Activated CD4-positive, alpha-beta T cell treated with anti-CD3 and anti-CD28 coated beads, Interleukin-2, amount 10 ng/mL, durations not matched to agents 7 days and 5 days (primary cell): ENCODE measurements at regions not wholly inside any gene's neighbourhood (a gene's known extent, or its start where the extent isn't known, plus 50 kb on each side); places are given as distances from the start of the nearest gene placed in this dataset.

Experiments
- CTCF ChIA-PET: fragments of 350-600 bp; sonication (Branson Sonifier 250); formaldehyde crosslinking; loops from one replicate; lab custom pipeline; 2021; ENCODE audit warnings: antibody characterized with exemption; lab: Charles Lee
- POLR2A ChIA-PET: fragments of 350-600 bp; sonication (Branson Sonifier 250); formaldehyde crosslinking; loops from one replicate; lab custom pipeline; 2021; ENCODE audit warnings: antibody characterized with exemption; lab: Charles Lee
- DNase-seq: peaks from one replicate; pipeline ENCODE4 v3.0.0-alpha.2; 2020
- H3K27ac Mint-ChIP-seq: one replicate; pipeline ENCODE4 v1.8.0; 2021; ENCODE audit warnings: mild to moderate bottlenecking, moderate library complexity, mixed read lengths
- H3K27me3 Mint-ChIP-seq: one replicate; pipeline ENCODE4 v1.8.0; 2021; ENCODE audit warnings: mixed read lengths
- H3K36me3 Mint-ChIP-seq: one replicate; pipeline ENCODE4 v1.8.0; 2021; ENCODE audit warnings: low read depth, mixed read lengths
- H3K4me1 Mint-ChIP-seq: one replicate; pipeline ENCODE4 v1.8.0; 2021; ENCODE audit warnings: mixed read lengths
- H3K4me3 Mint-ChIP-seq: one replicate; pipeline ENCODE4 v1.8.0; 2021; ENCODE audit warnings: mild to moderate bottlenecking, moderate library complexity, mixed read lengths
- H3K9me3 Mint-ChIP-seq: one replicate; pipeline ENCODE4 v1.8.0; 2021; ENCODE audit warnings: mixed read lengths

- H3K4me3 Mint-ChIP-seq = no peak overlapping the region
- DNase-seq = no peak
- H3K27me3 Mint-ChIP-seq = no peaks in the 10 kb centered on the region
- H3K9me3 Mint-ChIP-seq = no peaks in the 10 kb centered on the region
- POLR2A ChIA-PET = no interaction called here
- H3K27ac Mint-ChIP-seq = no peak overlapping the region
- CTCF ChIA-PET = interaction anchor here (0.7 to 1.6 kb wide), 5 partner anchors 9 to 56 kb away, joined by 3 to 6 read pairs (median 5); no protein-coding TSS in a partner anchor
- peaks cover 4% of the 10 kb centered on the region for H3K4me1 Mint-ChIP-seq
- H3K36me3 Mint-ChIP-seq = no peaks in the 10 kb centered on the region
These were observed 106.4 kb upstream of the PPP2R5A start for GRCh38 chr1:212178851-212179250.

- no peak for DNase-seq
- ChIA-PET CTCF (interaction anchor here (0.7 to 1.6 kb wide), 5 partner anchors 10 to 53 kb away, joined by 3 to 6 read pairs (median 5); no protein-coding TSS in a partner anchor), POLR2A (no interaction called here)
- Mint-ChIP-seq H3K4me3 (no peak overlapping the region), H3K36me3 (no peaks in the 10 kb centered on the region), H3K27me3 (no peaks in the 10 kb centered on the region), H3K4me1 (peaks cover 4% of the 10 kb centered on the region), H3K9me3 (no peaks in the 10 kb centered on the region), H3K27ac (no peak overlapping the region)
These were observed 105.7 kb upstream of the PPP2R5A start for GRCh38 chr1:212179394-212180076.

GRCh38 chr1:212181015-212181882 is 104.0 kb upstream of the PPP2R5A start:
- Mint-ChIP-seq H3K9me3 (no peaks in the 10 kb centered on the region), H3K36me3 (no peaks in the 10 kb centered on the region), H3K4me3 (no peak overlapping the region), H3K27me3 (no peaks in the 10 kb centered on the region), H3K27ac (no peak overlapping the region), H3K4me1 (peaks cover 12% of the 10 kb centered on the region)
- ChIA-PET CTCF (interaction anchor here (0.7 kb wide), 1 partner anchor 51 kb away, joined by 3 read pairs; no protein-coding TSS in a partner anchor), POLR2A (no interaction called here)
- no peak for DNase-seq

- H3K4me1 Mint-ChIP-seq = peaks cover 22% of the 10 kb centered on the region
- no peaks in the 10 kb centered on the region for H3K27me3 Mint-ChIP-seq
- no peaks in the 10 kb centered on the region for H3K9me3 Mint-ChIP-seq
- DNase-seq = no peak
- H3K4me3 Mint-ChIP-seq = no peak overlapping the region
- CTCF ChIA-PET = no interaction called here
- H3K27ac Mint-ChIP-seq = peak overlapping the region; percentile 31
- no peaks in the 10 kb centered on the region for H3K36me3 Mint-ChIP-seq
- POLR2A ChIA-PET = no interaction called here
These were observed 103.0 kb upstream of the PPP2R5A start for GRCh38 chr1:212182171-212182570.

- Mint-ChIP-seq H3K9me3 (no peaks in the 10 kb centered on the region), H3K27ac (no peak overlapping the region), H3K4me1 (peaks cover 25% of the 10 kb centered on the region), H3K27me3 (no peaks in the 10 kb centered on the region), H3K4me3 (no peak overlapping the region), H3K36me3 (no peaks in the 10 kb centered on the region)
- no peak for DNase-seq
- ChIA-PET POLR2A (no interaction called here), CTCF (no interaction called here)
These were observed 102.6 kb upstream of the PPP2R5A start for GRCh38 chr1:212182579-212182978.

- Mint-ChIP-seq H3K27ac (peak overlapping the region; percentile 86), H3K36me3 (no peaks in the 10 kb centered on the region), H3K27me3 (no peaks in the 10 kb centered on the region), H3K9me3 (no peaks in the 10 kb centered on the region), H3K4me1 (peaks cover 42% of the 10 kb centered on the region), H3K4me3 (peak overlapping the region; percentile 38)
- DNase-seq = peak; percentile 32
- ChIA-PET CTCF (no interaction called here), POLR2A (no interaction called here)
These were observed 98.6 kb upstream of the PPP2R5A start for GRCh38 chr1:212186427-212187207.

GRCh38 chr1:212188599-212189351 is 96.4 kb upstream of the PPP2R5A start:
- DNase-seq = peak; percentile 45
- H3K4me1 Mint-ChIP-seq = peaks cover 42% of the 10 kb centered on the region
- POLR2A ChIA-PET = no interaction called here
- H3K9me3 Mint-ChIP-seq = no peaks in the 10 kb centered on the region
- H3K27ac Mint-ChIP-seq = peak overlapping the region; percentile 63
- CTCF ChIA-PET = interaction anchor here (0.5 kb wide), 1 partner anchor 645 kb away, joined by 3 read pairs; no protein-coding TSS in a partner anchor
- no peaks in the 10 kb centered on the region for H3K27me3 Mint-ChIP-seq
- no peak overlapping the region for H3K4me3 Mint-ChIP-seq
- H3K36me3 Mint-ChIP-seq = no peaks in the 10 kb centered on the region

- Mint-ChIP-seq H3K36me3 (no peaks in the 10 kb centered on the region), H3K4me3 (no peak overlapping the region), H3K4me1 (peaks cover 42% of the 10 kb centered on the region), H3K9me3 (no peaks in the 10 kb centered on the region), H3K27ac (no peak overlapping the region), H3K27me3 (no peaks in the 10 kb centered on the region)
- ChIA-PET POLR2A (no interaction called here), CTCF (no interaction called here)
- DNase-seq = no peak
These were observed 95.9 kb upstream of the PPP2R5A start for GRCh38 chr1:212189352-212189738.

GRCh38 chr1:212190169-212190568 is 95.0 kb upstream of the PPP2R5A start:
- DNase-seq = no peak
- H3K27me3 Mint-ChIP-seq = no peaks in the 10 kb centered on the region
- no peak overlapping the region for H3K27ac Mint-ChIP-seq
- H3K4me1 Mint-ChIP-seq = peaks cover 38% of the 10 kb centered on the region
- ChIA-PET POLR2A (no interaction called here), CTCF (no interaction called here)
- H3K36me3 Mint-ChIP-seq = peaks cover 2% of the 10 kb centered on the region
- H3K4me3 Mint-ChIP-seq = no peak overlapping the region
- peaks cover 3% of the 10 kb centered on the region for H3K9me3 Mint-ChIP-seq

GRCh38 chr1:212192261-212192998 is 92.8 kb upstream of the PPP2R5A start:
- DNase-seq = no peak
- Mint-ChIP-seq H3K36me3 (peaks cover 7% of the 10 kb centered on the region), H3K27me3 (no peaks in the 10 kb centered on the region), H3K4me3 (no peak overlapping the region), H3K27ac (no peak overlapping the region), H3K9me3 (peaks cover 3% of the 10 kb centered on the region), H3K4me1 (peaks cover 24% of the 10 kb centered on the region)
- POLR2A ChIA-PET = no interaction called here
- CTCF ChIA-PET = interaction anchor here (0.6 to 0.8 kb wide), 2 partner anchors 17 to 28 kb away, joined by 3 read pairs; no protein-coding TSS in a partner anchor

- CTCF ChIA-PET = interaction anchor here (1.7 kb wide), 1 partner anchor 9 kb away, joined by 4 read pairs; no protein-coding TSS in a partner anchor
- POLR2A ChIA-PET = no interaction called here
- Mint-ChIP-seq H3K4me1 (peaks cover 6% of the 10 kb centered on the region), H3K9me3 (peaks cover 8% of the 10 kb centered on the region), H3K27ac (no peak overlapping the region), H3K27me3 (no peaks in the 10 kb centered on the region), H3K36me3 (peaks cover 12% of the 10 kb centered on the region), H3K4me3 (no peak overlapping the region)
- DNase-seq = no peak
These were observed 88.9 kb upstream of the PPP2R5A start for GRCh38 chr1:212196355-212196754.
